ENCODE measurements at regions not wholly inside any gene's neighbourhood (a gene's known extent, or its start where the extent isn't known, plus 50 kb on each side); places are given as distances from the start of the nearest gene placed in this dataset.

GRCh38 chr2:176507786-176508185 lies 238.5 kb downstream of the MTX2 start:
- Mint-ChIP-seq H3K4me3 (ENCODE audit: unreplicated experiment) (no peak overlapping the region), H3K9me3 (ENCODE audit: unreplicated experiment) (no peaks in the 10 kb centered on the region), H3K27me3 (ENCODE audit: unreplicated experiment) (peaks cover 6% of the 10 kb centered on the region), H3K36me3 (ENCODE audit: low read depth, unreplicated experiment) (peaks cover 4% of the 10 kb centered on the region), H3K4me1 (ENCODE audit: unreplicated experiment) (peaks cover 11% of the 10 kb centered on the region), H3K27ac (ENCODE audit: unreplicated experiment) (no peak overlapping the region)
- TF ChIP-seq CTCF (IDR thresholded peaks at IDR 0.05; ENCODE audit: unreplicated experiment) = no peak
- DNase-seq (ENCODE audit: low spot score) = no peak

GRCh38 chr2:176508374-176508773 lies 239.1 kb downstream of the MTX2 start:
- Mint-ChIP-seq H3K27me3 (ENCODE audit: unreplicated experiment) (peaks cover 6% of the 10 kb centered on the region), H3K4me1 (ENCODE audit: unreplicated experiment) (peaks cover 5% of the 10 kb centered on the region), H3K27ac (ENCODE audit: unreplicated experiment) (no peak overlapping the region), H3K9me3 (ENCODE audit: unreplicated experiment) (no peaks in the 10 kb centered on the region), H3K36me3 (ENCODE audit: low read depth, unreplicated experiment) (peaks cover 4% of the 10 kb centered on the region), H3K4me3 (ENCODE audit: unreplicated experiment) (no peak overlapping the region)
- TF ChIP-seq CTCF (IDR thresholded peaks at IDR 0.05; ENCODE audit: unreplicated experiment) = no peak
- DNase-seq (ENCODE audit: low spot score) = no peak

GRCh38 chr2:176508984-176509740 lies 239.9 kb downstream of the MTX2 start:
- Mint-ChIP-seq H3K27me3 (ENCODE audit: unreplicated experiment) (peaks cover 6% of the 10 kb centered on the region), H3K4me3 (ENCODE audit: unreplicated experiment) (no peak overlapping the region), H3K27ac (ENCODE audit: unreplicated experiment) (no peak overlapping the region), H3K4me1 (ENCODE audit: unreplicated experiment) (peaks cover 3% of the 10 kb centered on the region), H3K9me3 (ENCODE audit: unreplicated experiment) (no peaks in the 10 kb centered on the region), H3K36me3 (ENCODE audit: low read depth, unreplicated experiment) (peaks cover 4% of the 10 kb centered on the region)
- DNase-seq (ENCODE audit: low spot score) = no peak
- no peak for TF ChIP-seq CTCF (IDR thresholded peaks at IDR 0.05; ENCODE audit: unreplicated experiment)

GRCh38 chr2:176514276-176514675 lies 245.0 kb downstream of the MTX2 start:
- H3K4me1 Mint-ChIP-seq (ENCODE audit: unreplicated experiment) = peaks cover 37% of the 10 kb centered on the region
- H3K4me3 Mint-ChIP-seq (ENCODE audit: unreplicated experiment) = no peak overlapping the region
- H3K27me3 Mint-ChIP-seq (ENCODE audit: unreplicated experiment) = peaks cover 2% of the 10 kb centered on the region
- TF ChIP-seq CTCF (IDR thresholded peaks at IDR 0.05; ENCODE audit: unreplicated experiment) = no peak
- peaks cover 4% of the 10 kb centered on the region for H3K36me3 Mint-ChIP-seq (ENCODE audit: low read depth, unreplicated experiment)
- no peaks in the 10 kb centered on the region for H3K9me3 Mint-ChIP-seq (ENCODE audit: unreplicated experiment)
- no peak overlapping the region for H3K27ac Mint-ChIP-seq (ENCODE audit: unreplicated experiment)
- no peak for DNase-seq (ENCODE audit: low spot score)

GRCh38 chr2:176514805-176515500 lies 245.7 kb downstream of the MTX2 start:
- Mint-ChIP-seq H3K4me1 (ENCODE audit: unreplicated experiment) (peaks cover 41% of the 10 kb centered on the region), H3K9me3 (ENCODE audit: unreplicated experiment) (no peaks in the 10 kb centered on the region), H3K27me3 (ENCODE audit: unreplicated experiment) (no peaks in the 10 kb centered on the region), H3K27ac (ENCODE audit: unreplicated experiment) (peak overlapping the region; percentile 97), H3K36me3 (ENCODE audit: low read depth, unreplicated experiment) (peaks cover 4% of the 10 kb centered on the region), H3K4me3 (ENCODE audit: unreplicated experiment) (no peak overlapping the region)
- no peak for TF ChIP-seq CTCF (IDR thresholded peaks at IDR 0.05; ENCODE audit: unreplicated experiment)
- no peak for DNase-seq (ENCODE audit: low spot score)
